SK-N-SH (cell line): ENCODE measurements at regions not wholly inside any gene's neighbourhood (a gene's known extent, or its start where the extent isn't known, plus 50 kb on each side); places are given as distances from the start of the nearest gene placed in this dataset.
"Not testable (repeated sequence)": the region's sequence is repeated elsewhere in the genome, so short reads cannot be mapped to it uniquely, and the experiment has no call there.

ENCODE experiments used
- CTCF ChIP-seq: fragments of 200-600 bp; sonication (generic); IDR thresholded peaks from 2 replicates; pipeline ENCODE4 v1.6.1; 2017; ENCODE audit warnings: antibody characterized with exemption, mild to moderate bottlenecking, moderate library complexity
- EP300 ChIP-seq, 2 experiments: IDR thresholded peaks; 2 replicates each; pipeline versions ENCODE4 v1.4.0 to v1.6.1; 2012; ENCODE audit warnings: borderline replicate concordance in 1 of 2, low read depth in 1 of 2, low read length in 1 of 2
- FOXM1 ChIP-seq: IDR thresholded peaks from 2 replicates; pipeline ENCODE4 v1.4.0; 2012; ENCODE audit warnings: low read depth, mild to moderate bottlenecking
- SIN3A ChIP-seq: IDR thresholded peaks from 2 replicates; pipeline ENCODE4 v1.6.1; 2012; ENCODE audit warnings: low read depth, mild to moderate bottlenecking, low read length, moderate library complexity, borderline replicate concordance

DNA sequence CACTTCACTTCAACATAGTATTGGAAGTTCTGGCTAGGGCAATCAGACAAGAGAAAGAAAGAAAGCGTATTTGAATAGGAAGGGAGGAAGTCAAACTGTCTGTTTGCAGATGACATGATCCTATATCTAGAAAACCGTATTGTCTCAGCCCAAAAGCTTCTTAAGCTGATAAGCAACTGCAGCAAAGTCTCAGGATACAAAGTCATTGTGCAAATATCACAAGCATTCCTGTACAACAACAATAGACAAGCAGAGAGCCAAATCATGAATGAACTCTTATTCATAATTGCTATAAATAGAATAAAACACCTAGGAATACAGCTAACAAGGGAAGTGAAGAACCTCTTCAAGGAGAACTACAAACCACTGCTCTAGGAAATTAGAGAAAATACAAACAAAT lies 473.9 kb upstream of the SOX9 start:
- TF ChIP-seq EP300 (IDR thresholded peaks at IDR 0.05; ENCODE audit: borderline replicate concordance in 1 of 2, low read depth in 1 of 2, low read length in 1 of 2); FOXM1; SIN3A; CTCF: not testable (repeated sequence)
